Stimulated activated CD4-positive, alpha-beta T cell treated with anti-CD3 and anti-CD28 coated beads, Interleukin-12 subunit alpha, Interleukin-12 subunit beta, amount 100 ng/mL, for 4 hours (primary cell): ENCODE measurements at regions not wholly inside any gene's neighbourhood (a gene's known extent, or its start where the extent isn't known, plus 50 kb on each side); places are given as distances from the start of the nearest gene placed in this dataset.
"Not testable (repeated sequence)": the region's sequence is repeated elsewhere in the genome, so short reads cannot be mapped to it uniquely, and the experiment has no call there.

ENCODE experiments used
- DNase-seq: peaks from one replicate; pipeline ENCODE4 v3.0.0-alpha.2; 2020

GRCh38 chr16:52785653-52786052, 238.7 kb upstream of the TOX3 start:
- no peak for DNase-seq

GRCh38 chr16:52783616-52784015, 236.7 kb upstream of the TOX3 start:
- no peak for DNase-seq

GRCh38 chr16:52781005-52781630, 234.2 kb upstream of the TOX3 start:
- DNase-seq, result no peak

GRCh38 chr16:52773026-52773425, 226.1 kb upstream of the TOX3 start:
- DNase-seq, result no peak

- DNase-seq, result no peak
Observed at GRCh38 chr16:52770828-52771227, 223.9 kb upstream of the TOX3 start.

- no peak for DNase-seq
Observed at GRCh38 chr16:52758473-52758855, 211.5 kb upstream of the TOX3 start.

- no peak for DNase-seq
Observed at GRCh38 chr16:52757746-52758472, 211.0 kb upstream of the TOX3 start.

- DNase-seq, result no peak
Observed at GRCh38 chr16:52756812-52757517, 210.0 kb upstream of the TOX3 start.

GRCh38 chr16:52755396-52755795, 208.5 kb upstream of the TOX3 start:
- no peak for DNase-seq

GRCh38 chr16:52751035-52751434, 204.1 kb upstream of the TOX3 start:
- no peak for DNase-seq

GRCh38 chr16:52748741-52749140, 201.8 kb upstream of the TOX3 start:
- no peak for DNase-seq

- DNase-seq, result no peak
Observed at GRCh38 chr16:52747088-52747595, 200.2 kb upstream of the TOX3 start.

- no peak for DNase-seq
Observed at GRCh38 chr16:52743707-52744106, 196.8 kb upstream of the TOX3 start.

GRCh38 chr16:52742608-52743170, 195.7 kb upstream of the TOX3 start:
- no peak for DNase-seq

- DNase-seq, result no peak
Observed at GRCh38 chr16:52742052-52742451, 195.1 kb upstream of the TOX3 start.

- DNase-seq, result no peak
Observed at GRCh38 chr16:52741351-52741750, 194.4 kb upstream of the TOX3 start.

- no peak for DNase-seq
Observed at GRCh38 chr16:52740766-52741165, 193.8 kb upstream of the TOX3 start.

GRCh38 chr16:52740333-52740732, 193.4 kb upstream of the TOX3 start:
- DNase-seq, result no peak

- not testable (repeated sequence) for DNase-seq
Observed at GRCh38 chr16:52738992-52739391, 192.0 kb upstream of the TOX3 start.

GRCh38 chr16:52731219-52731875, 184.4 kb upstream of the TOX3 start:
- no peak for DNase-seq

GRCh38 chr16:52729731-52730130, 182.8 kb upstream of the TOX3 start:
- DNase-seq, result no peak

GRCh38 chr16:52727849-52728248, 180.9 kb upstream of the TOX3 start:
- no peak for DNase-seq

- DNase-seq, result no peak
Observed at GRCh38 chr16:52727441-52727840, 180.5 kb upstream of the TOX3 start.
